ENCODE measurements at regions not wholly inside any gene's neighbourhood (a gene's known extent, or its start where the extent isn't known, plus 50 kb on each side); places are given as distances from the start of the nearest gene placed in this dataset.

DNA sequence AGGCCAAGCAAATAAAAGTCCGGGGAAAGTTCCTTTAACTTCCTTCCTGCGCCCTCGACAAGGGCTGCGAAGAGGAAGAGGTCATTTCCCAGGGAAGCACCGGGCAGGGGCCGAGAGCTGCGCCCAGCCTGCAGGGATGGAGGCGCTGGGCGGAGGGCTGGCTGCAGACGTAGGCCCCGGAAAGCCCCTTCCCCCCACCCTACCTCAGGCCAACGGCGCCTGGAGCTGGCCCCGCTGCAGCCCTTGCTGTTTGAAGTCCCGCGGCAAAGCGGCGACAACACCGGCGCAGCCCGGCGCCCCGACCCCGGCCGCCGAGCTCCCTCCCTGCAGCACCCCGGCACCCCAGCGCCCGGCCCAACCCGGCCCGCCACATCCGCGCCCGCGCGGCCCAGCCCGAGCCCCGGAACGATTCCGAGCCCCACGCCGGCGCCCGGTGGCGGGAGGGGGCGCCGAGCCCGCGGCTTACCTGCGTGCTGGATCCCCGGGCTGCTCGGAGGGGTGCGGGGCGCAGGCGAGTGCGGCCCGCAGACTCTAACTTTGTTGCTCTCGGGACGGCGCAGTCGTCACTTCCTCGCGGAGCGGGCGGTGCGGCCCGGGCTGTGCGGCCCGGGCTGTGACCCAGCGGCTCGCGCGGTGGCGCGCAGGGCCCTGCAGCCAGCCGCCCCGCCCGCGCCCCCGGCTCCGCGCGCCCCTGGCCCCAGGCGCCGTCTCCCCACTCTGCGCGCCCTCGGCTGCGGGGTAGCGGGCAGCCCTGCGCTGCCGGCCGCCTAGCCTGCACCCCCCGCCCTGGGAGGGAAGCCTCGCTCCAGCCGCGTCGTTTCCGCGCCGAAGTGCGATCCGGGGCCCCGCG is 64.8 kb upstream of the PTGR2 start:
- FAIRE-seq (no peak), DNase-seq (ENCODE audit: insufficient read length, low spot score) (no peak)
- TF ChIP-seq POLR2A (IDR thresholded peaks at IDR 0.05; ENCODE audit: low read depth, low read length): peak; percentile 53

GRCh38 chr14:73785834-73786635 is 65.6 kb upstream of the PTGR2 start:
- DNase-seq (ENCODE audit: insufficient read length, low spot score) (no peak), FAIRE-seq (no peak)
- 0 out of 2 replicates have a peak, but pooled peaks have one; percentile 25 for TF ChIP-seq POLR2A (IDR thresholded peaks at IDR 0.05; ENCODE audit: low read depth, low read length)

- DNase-seq (ENCODE audit: insufficient read length, low spot score): no peak
- FAIRE-seq: peak; percentile 38
- TF ChIP-seq POLR2A (IDR thresholded peaks at IDR 0.05; ENCODE audit: low read depth, low read length): no peak
Observed at GRCh38 chr14:73785336-73785833, 66.2 kb upstream of the PTGR2 start.

DNA sequence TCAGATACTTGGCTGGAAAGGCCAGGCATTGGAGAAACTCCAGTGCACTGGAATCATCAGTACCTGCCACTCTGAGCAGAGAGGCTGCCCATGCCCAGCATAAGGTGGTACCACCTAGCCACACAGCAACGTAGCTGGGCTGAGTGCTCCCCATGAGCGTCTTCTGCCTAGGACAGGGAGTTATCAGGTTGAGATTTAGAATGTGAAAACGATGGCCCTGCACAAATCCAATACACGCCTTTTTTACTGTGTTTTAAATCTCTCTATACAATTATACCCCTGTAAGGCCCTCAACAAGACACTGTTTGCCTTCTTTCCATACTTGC is 66.7 kb upstream of the PTGR2 start:
- no peak for DNase-seq (ENCODE audit: insufficient read length, low spot score)
- no peak for FAIRE-seq
- no peak for TF ChIP-seq POLR2A (IDR thresholded peaks at IDR 0.05; ENCODE audit: low read depth, low read length)

DNA sequence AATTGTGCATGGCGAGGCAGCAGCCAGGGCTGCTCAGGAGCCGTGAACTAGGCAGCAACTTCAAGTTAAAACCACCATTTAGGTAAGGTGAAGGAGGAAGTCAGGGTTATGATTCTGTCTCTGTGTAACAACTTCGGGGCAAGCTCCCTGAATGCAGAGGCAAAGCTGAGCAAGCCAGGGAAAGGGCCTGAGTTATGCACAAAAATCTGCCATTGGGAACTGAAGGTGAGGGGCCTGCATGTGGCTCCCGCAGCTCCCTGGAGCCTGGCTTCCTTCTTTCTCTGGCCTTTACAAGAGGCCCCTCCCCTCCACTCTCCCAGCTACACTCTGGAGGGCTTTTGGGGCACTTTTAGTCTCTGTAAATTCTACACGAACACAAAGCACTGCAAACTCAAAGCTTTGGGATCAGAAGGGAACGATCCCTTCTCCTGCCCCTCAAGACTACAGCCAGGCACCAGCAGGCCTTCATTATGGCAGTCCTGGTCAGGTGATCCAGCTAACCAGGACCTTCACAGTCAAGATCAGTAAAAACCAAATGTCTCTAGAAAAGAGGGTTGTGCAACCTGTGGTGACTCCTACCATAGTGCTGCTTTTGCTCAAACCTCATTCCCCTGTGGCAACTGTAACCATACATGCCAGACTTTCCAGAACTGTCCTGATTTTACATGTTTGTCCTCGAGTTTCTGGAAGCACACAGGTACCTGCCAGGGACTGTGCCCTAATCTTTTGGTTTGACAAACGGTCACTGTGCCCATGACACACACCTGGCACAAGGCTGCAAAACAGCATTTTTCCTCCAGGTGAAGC is 67.2 kb upstream of the PTGR2 start:
- FAIRE-seq (no peak), DNase-seq (ENCODE audit: insufficient read length, low spot score) (no peak)
- TF ChIP-seq POLR2A (IDR thresholded peaks at IDR 0.05; ENCODE audit: low read depth, low read length): no peak

- FAIRE-seq: no peak
- no peak for TF ChIP-seq POLR2A (IDR thresholded peaks at IDR 0.05; ENCODE audit: low read depth, low read length)
Observed at GRCh38 chr14:73783107-73783727, 68.4 kb upstream of the PTGR2 start.

DNA sequence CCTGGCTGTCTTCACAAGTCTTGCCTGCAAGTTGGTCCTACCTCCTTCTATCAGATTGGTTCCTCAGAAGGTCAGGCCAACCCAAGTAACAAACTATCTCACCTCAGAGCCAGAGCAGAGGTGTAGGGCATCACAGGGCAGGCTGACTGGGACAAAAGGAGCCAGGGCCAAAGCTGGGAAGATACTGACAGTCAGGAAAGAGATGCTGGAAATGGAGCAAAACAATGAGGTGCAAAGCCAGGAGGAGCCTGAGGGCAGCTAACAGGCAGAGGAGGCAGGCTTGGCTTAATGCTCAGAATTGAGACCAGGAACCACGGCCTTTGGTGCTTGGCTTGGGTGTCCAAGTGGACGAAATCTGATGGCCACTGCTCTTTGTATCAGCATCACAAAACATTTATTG is 68.4 kb upstream of the PNMA1 start:
- no peak for FAIRE-seq
- no peak for TF ChIP-seq POLR2A (IDR thresholded peaks at IDR 0.05; ENCODE audit: low read depth, low read length)
- DNase-seq (ENCODE audit: insufficient read length, low spot score): no peak

More at GRCh38 chr14:73783107-73783727, 68.4 kb upstream of the PTGR2 start:
- DNase-seq (ENCODE audit: insufficient read length, low spot score): no peak

DNA sequence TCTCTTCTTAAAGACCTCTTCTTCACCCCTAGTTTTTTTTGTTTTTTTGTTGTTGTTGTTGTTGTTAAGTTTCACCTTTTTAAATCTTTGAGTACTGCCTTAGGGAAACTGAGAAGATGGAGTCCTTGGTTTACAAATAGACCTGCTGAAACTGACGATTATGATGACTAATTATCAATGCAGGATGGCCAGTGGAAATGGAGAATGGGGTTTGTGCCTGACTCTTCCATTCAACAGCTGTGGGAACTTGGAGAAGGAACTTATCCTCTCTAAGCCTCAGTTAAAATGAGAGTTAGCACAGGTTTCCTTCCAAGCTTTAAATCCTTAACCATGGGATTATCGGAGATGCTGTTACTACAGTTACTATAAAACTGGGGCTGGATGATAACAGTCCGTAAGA is 66.7 kb upstream of the PNMA1 start:
- FAIRE-seq: no peak
- TF ChIP-seq POLR2A (IDR thresholded peaks at IDR 0.05; ENCODE audit: low read depth, low read length): no peak

GRCh38 chr14:73780391-73780790 is 66.2 kb upstream of the PNMA1 start:
- no peak for TF ChIP-seq POLR2A (IDR thresholded peaks at IDR 0.05; ENCODE audit: low read depth, low read length)
- no peak for FAIRE-seq
- no peak for DNase-seq (ENCODE audit: insufficient read length, low spot score)

More for the DNA sequence above, 66.7 kb upstream of the PNMA1 start:
- DNase-seq (ENCODE audit: insufficient read length, low spot score): no peak

DNA sequence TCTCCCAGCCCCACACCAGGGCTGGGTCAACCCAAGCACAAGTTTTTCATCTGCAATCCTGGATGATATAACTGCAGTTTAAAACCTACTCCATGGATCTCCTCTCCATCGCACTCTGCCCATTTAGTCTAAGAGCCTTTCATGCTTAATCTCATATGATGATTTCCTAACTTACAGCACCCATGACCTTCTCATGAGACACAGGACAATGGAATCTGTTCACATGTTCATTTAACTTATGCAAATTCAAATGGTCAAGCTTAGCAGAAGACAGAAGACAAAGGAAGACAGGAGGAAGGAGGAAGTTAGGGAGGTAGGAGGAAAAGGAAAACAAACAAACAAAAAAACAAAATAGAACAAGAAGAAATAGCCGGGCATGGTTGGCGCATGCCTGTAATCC is 64.6 kb upstream of the PNMA1 start:
- no peak for TF ChIP-seq POLR2A (IDR thresholded peaks at IDR 0.05; ENCODE audit: low read depth, low read length)
- FAIRE-seq: no peak
- no peak for DNase-seq (ENCODE audit: insufficient read length, low spot score)

DNA sequence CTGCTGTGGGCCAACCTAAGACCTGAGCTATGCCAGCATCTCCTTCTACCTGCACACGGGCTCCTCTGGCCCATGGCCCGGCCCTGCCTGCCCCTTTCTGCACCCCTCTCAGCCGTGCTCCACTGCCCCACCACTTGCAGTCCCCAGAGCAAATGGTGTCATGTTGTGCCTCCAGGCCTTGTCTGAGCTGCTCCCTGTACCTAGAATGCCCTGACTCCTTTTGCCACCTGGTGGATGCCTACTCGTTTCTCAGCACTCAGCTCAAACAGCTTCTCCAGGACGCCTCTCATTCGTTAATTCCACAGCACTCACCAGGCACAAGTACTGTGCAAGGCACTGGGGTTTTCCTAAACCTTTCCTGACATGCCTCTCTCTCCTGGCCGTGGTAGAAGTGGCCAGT is 63.2 kb upstream of the PNMA1 start:
- no peak for DNase-seq (ENCODE audit: insufficient read length, low spot score)
- TF ChIP-seq POLR2A (IDR thresholded peaks at IDR 0.05; ENCODE audit: low read depth, low read length): no peak
- FAIRE-seq: no peak

GRCh38 chr14:73776194-73776537 is 62.0 kb upstream of the PNMA1 start:
- no peak for FAIRE-seq
- DNase-seq (ENCODE audit: insufficient read length, low spot score): no peak
- TF ChIP-seq POLR2A (IDR thresholded peaks at IDR 0.05; ENCODE audit: low read depth, low read length): no peak

DNA sequence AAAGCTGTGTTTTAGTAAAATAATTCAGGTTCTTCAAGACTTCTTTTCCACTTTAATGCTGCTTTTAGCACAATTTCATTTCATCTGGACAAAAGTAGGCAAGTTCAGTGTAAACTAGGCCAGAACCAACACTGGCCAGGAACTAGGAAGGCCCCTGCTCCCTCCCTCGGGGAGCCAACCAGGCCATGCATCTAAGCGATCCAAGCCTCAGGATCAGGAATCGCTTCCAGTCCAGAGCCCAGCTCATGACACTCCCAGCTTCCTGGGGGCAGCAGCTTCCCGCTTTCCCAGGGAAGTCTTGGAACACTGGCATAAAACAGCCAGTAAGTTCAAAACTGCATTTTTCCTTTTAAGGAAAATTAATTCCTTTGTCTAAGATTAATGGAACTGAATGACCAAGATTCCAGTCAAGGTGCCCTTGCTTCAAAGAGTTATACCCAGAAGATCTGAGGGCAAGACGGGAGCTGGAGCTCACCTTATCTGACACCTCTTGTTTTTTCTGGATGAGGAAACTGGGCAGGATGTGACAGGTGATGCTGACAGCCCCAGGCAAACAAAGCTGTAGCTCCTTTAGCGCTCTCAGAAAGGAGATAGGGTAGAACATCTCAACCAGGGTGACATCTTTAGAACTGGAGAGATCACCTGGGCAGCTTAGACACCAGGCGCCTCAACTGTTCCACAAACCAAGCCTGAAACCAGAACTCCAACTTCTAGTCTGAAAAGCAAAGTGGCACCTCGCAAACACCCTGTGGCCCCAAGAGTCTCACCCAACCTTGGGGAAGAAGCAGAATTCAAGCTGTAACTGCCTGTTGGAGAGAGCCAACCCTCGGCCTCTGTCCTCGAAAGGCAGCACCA is 61.4 kb upstream of the PNMA1 start:
- no peak for TF ChIP-seq POLR2A (IDR thresholded peaks at IDR 0.05; ENCODE audit: low read depth, low read length)
- no peak for FAIRE-seq
- no peak for DNase-seq (ENCODE audit: insufficient read length, low spot score)
